GM23248 (cell line): ENCODE measurements at regions not wholly inside any gene's neighbourhood (a gene's known extent, or its start where the extent isn't known, plus 50 kb on each side); places are given as distances from the start of the nearest gene placed in this dataset.

Source experiments
- DNase-seq: peaks from one replicate; pipeline ENCODE4 v3.0.0-alpha.2; 2015
- H2AFZ ChIP-seq: fragments of 200-600 bp; sonication (generic); 2 replicates; pipeline ENCODE4 v1.6.1; 2016; ENCODE audit warnings: antibody characterized with exemption
- H3F3A ChIP-seq: fragments of 200-600 bp; sonication (generic); 2 replicates; pipeline ENCODE4 v1.6.1; 2016; ENCODE audit warnings: mild to moderate bottlenecking, antibody characterized with exemption, mixed run types; ENCODE audit not compliant: insufficient read depth
- H3K27ac ChIP-seq: fragments of 200-600 bp; sonication (generic); 2 replicates; pipeline ENCODE4 v1.5.1; 2016; ENCODE audit warnings: mild to moderate bottlenecking
- H3K27me3 ChIP-seq: fragments of 200-600 bp; sonication (generic); replicated peaks from 2 replicates; pipeline ENCODE4 v1.6.1; 2016; ENCODE audit warnings: mild to moderate bottlenecking; ENCODE audit not compliant: insufficient read depth
- H3K36me3 ChIP-seq: fragments of 200-600 bp; sonication (generic); 2 replicates; pipeline ENCODE4 v1.6.1; 2016; ENCODE audit warnings: low read depth, mild to moderate bottlenecking
- H3K4me1 ChIP-seq: fragments of 200-600 bp; sonication (generic); 2 replicates; pipeline ENCODE4 v1.6.1; 2016; ENCODE audit warnings: mild to moderate bottlenecking; ENCODE audit not compliant: insufficient read depth
- H3K4me2 ChIP-seq: fragments of 200-600 bp; sonication (generic); one replicate; pipeline ENCODE4 v1.6.1; 2016; ENCODE audit warnings: mild to moderate bottlenecking; ENCODE audit not compliant: unreplicated experiment
- H3K4me3 ChIP-seq: fragments of 200-600 bp; sonication (generic); 2 replicates; pipeline ENCODE4 v1.5.1; 2016; ENCODE audit warnings: mild to moderate bottlenecking
- H3K79me2 ChIP-seq: fragments of 200-600 bp; sonication (generic); 2 replicates; pipeline ENCODE4 v1.6.1; 2016; ENCODE audit warnings: mild to moderate bottlenecking; ENCODE audit not compliant: insufficient read depth
- H3K9ac ChIP-seq: fragments of 200-600 bp; sonication (generic); 2 replicates; pipeline ENCODE4 v1.6.1; 2016; ENCODE audit warnings: mild to moderate bottlenecking
- H3K9me2 ChIP-seq: fragments of 200-600 bp; sonication (generic); 2 replicates; pipeline ENCODE4 v1.6.1; 2016; ENCODE audit warnings: mixed run types, mild to moderate bottlenecking, moderate library complexity; ENCODE audit not compliant: insufficient read depth
- H3K9me3 ChIP-seq: fragments of 200-600 bp; sonication (generic); one replicate; pipeline ENCODE4 v1.6.1; 2017; ENCODE audit warnings: low read depth
- H4K20me1 ChIP-seq: fragments of 200-600 bp; sonication (generic); 2 replicates; pipeline ENCODE4 v1.6.0; 2016; ENCODE audit not compliant: insufficient read depth
- EZH2 ChIP-seq: fragments of 200-600 bp; sonication (generic); IDR thresholded peaks from 2 replicates; pipeline ENCODE4 v1.6.1; 2018; ENCODE audit warnings: antibody characterized with exemption, mild to moderate bottlenecking; ENCODE audit not compliant: insufficient read depth, poor library complexity, severe bottlenecking
- EZH2phosphoT487 ChIP-seq: fragments of 200-600 bp; sonication (generic); IDR thresholded peaks from 2 replicates; pipeline ENCODE4 v1.6.1; 2018; ENCODE audit warnings: antibody characterized with exemption, moderate library complexity, mild to moderate bottlenecking, low read depth; ENCODE audit not compliant: insufficient read depth
- WGBS, 2 experiments: methylation state at CpG; one replicate each; pipeline ENCODE4 v1.1.6; 2015 to 2017; ENCODE audit warnings: low lambda C conversion rate in 2 of 2, low coverage in 1 of 2; ENCODE audit errors: missing lambda C conversion rate in 2 of 2; 5-methylcytosine and 5-hydroxymethylcytosine counted together
- in situ Hi-C: fragments of 300-500 bp; cut with MboI; formaldehyde crosslinking; loops from 2 replicates; pipeline ENCODE4 v1.15.0; 2020

- Histone ChIP-seq H2AFZ (no peak overlapping the region), H3K9me3 (no peaks in the 10 kb centered on the region), H3K9ac (no peak overlapping the region), H3F3A (no peaks in the 10 kb centered on the region), H3K36me3 (no peaks in the 10 kb centered on the region), H3K27ac (no peak overlapping the region), H3K4me3 (no peak overlapping the region), H3K4me2 (no peak overlapping the region), H3K4me1 (no peaks in the 10 kb centered on the region), H4K20me1 (no peaks in the 10 kb centered on the region), H3K9me2 (no peaks in the 10 kb centered on the region), H3K79me2 (no peaks in the 10 kb centered on the region), H3K27me3 (no peaks in the 10 kb centered on the region)
- in situ Hi-C loops: no loop called here
- TF ChIP-seq EZH2phosphoT487 (no peak), EZH2 (no peak)
- 21 to 22% methylated on average over 2 of the region's 2 CpGs for WGBS, 2 experiments
- no peak for DNase-seq
Observed at GRCh38 chr16:13638218-13638617, 281.7 kb upstream of the ERCC4 start.

DNA sequence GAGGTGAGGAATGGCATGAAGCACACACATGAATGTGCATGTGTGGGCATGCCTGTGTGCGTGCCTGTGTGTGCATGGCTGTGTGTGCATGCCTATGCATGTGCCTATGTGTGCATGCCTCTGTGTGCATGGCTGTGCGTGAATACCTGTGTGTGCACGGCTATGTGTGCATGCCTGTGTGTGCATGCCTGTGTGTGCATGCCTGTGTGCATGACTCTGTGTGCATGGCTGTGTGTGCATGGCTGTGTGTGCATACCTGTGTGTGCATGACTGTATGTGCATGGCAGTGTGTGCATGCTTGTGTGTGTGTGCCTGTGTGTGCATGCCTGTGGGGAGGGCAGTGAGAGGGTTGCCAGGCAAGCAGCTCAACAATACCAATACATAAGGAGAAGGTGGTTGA, 276.5 kb upstream of the ERCC4 start:
- Histone ChIP-seq H3K27me3 (no peaks in the 10 kb centered on the region), H2AFZ (no peak overlapping the region), H3K79me2 (no peaks in the 10 kb centered on the region), H3K9ac (no peak overlapping the region), H3K9me3 (no peaks in the 10 kb centered on the region), H3K4me3 (no peak overlapping the region), H3F3A (no peaks in the 10 kb centered on the region), H3K4me1 (no peaks in the 10 kb centered on the region), H3K27ac (no peak overlapping the region), H3K4me2 (no peak overlapping the region), H3K9me2 (no peaks in the 10 kb centered on the region), H3K36me3 (no peaks in the 10 kb centered on the region), H4K20me1 (no peaks in the 10 kb centered on the region)
- TF ChIP-seq EZH2phosphoT487 (no peak), EZH2 (no peak)
- 27 to 35% methylated on average over 3 of the region's 3 CpGs for WGBS, 2 experiments
- in situ Hi-C loops: no loop called here
- no peak for DNase-seq

DNA sequence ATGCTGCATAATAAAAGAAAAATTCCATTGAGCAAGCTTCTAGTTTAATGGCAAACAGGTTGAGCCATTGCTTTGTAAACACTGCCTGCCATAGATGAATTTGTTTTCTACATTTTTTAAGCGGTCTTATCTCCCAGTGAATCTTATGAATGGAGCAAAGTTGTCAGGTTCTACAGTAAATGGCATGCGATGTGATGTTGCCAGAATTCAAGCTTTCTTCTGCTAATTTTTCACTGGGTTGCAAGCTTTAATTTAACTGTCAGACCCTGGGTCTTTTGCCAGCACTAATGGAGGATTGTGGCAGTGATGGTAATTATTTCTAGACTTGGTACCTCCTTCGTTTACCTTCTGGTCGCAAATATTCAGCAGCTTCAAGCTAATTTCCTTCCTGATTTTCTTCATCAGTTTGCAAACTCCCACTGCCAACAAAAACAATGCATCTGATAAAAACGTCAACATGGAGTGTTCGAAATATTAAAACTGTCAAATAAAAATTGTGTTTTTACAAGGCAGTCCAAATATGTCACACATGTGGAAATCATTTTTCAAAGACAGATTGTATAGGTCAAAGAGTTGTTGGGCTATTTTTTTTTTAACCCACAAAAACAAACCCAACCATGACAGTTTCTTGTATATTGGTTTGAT, 274.2 kb upstream of the ERCC4 start:
- H3K4me3 ChIP-seq: no peak overlapping the region
- H3K4me1 ChIP-seq: no peaks in the 10 kb centered on the region
- no peaks in the 10 kb centered on the region for H3K9me3 ChIP-seq
- no peak for TF ChIP-seq EZH2phosphoT487
- TF ChIP-seq EZH2: no peak
- H3K4me2 ChIP-seq: no peak overlapping the region
- no peaks in the 10 kb centered on the region for H3K36me3 ChIP-seq
- no peaks in the 10 kb centered on the region for H3K27me3 ChIP-seq
- no peak overlapping the region for H3K27ac ChIP-seq
- in situ Hi-C loops: no loop called here
- no peak overlapping the region for H3K9ac ChIP-seq
- no peaks in the 10 kb centered on the region for H4K20me1 ChIP-seq
- no peaks in the 10 kb centered on the region for H3K79me2 ChIP-seq
- DNase-seq: no peak
- 10 to 16% methylated on average over 6 of the region's 6 CpGs for WGBS, 2 experiments
- no peaks in the 10 kb centered on the region for H3K9me2 ChIP-seq
- no peaks in the 10 kb centered on the region for H3F3A ChIP-seq
- no peak overlapping the region for H2AFZ ChIP-seq

DNA sequence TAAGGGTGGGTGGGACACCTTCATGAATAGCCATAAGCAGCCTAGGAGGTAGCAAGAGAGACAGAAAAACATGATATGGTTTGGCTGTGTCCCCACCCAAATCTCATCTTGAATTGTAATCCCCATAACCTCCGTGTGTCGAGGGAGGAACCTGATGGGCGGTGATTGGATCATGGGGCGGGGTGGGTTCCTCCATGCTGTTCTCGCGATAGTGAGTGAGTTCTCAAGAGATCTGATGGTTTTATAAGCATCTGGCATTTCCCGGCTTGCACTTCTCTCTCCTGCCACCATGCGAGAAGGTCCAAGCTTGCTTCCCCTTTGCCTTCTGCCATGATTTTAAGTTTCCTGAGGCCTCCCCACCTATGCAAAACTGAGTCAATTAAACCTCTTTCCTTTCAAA, 259.1 kb upstream of the ERCC4 start:
- in situ Hi-C loops: no loop called here
- WGBS, 2 experiments: 38 to 48% methylated on average over 8 of the region's 8 CpGs
- no peak for DNase-seq

DNA sequence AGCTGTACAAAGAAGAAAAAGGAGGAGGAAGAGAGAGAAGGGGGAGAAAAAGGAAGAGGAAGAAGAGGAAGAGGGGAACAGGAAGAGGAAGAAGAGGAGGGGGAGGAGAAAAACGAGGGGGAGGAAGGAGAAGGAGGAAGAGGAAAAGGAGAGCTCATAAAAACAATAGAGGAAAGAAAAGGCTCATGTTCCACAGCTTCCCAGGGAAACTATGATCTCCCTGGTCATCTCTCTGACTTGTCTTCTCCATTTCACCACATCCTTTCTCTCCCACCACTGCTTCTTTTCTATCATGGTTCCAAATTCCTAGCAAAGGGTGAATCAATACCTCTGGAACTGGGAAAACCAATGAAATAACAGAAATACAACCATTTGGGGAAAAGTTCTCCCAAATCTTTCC, 254.1 kb upstream of the ERCC4 start:
- H3K4me1 ChIP-seq: no peaks in the 10 kb centered on the region
- WGBS, 2 experiments: 0% methylated on average over 1 of the region's 1 CpG; no CpG with 5 or more reads in 1 of the 2 experiments

More for the DNA sequence above, 259.1 kb upstream of the ERCC4 start:
- Histone ChIP-seq H4K20me1 (no peaks in the 10 kb centered on the region), H3K79me2 (no peaks in the 10 kb centered on the region), H3K9me3 (no peaks in the 10 kb centered on the region), H3K4me2 (no peak overlapping the region), H3K36me3 (no peaks in the 10 kb centered on the region), H3F3A (no peaks in the 10 kb centered on the region), H3K9me2 (no peaks in the 10 kb centered on the region), H3K4me1 (no peaks in the 10 kb centered on the region), H3K27ac (no peak overlapping the region), H3K9ac (no peak overlapping the region), H2AFZ (no peak overlapping the region), H3K4me3 (no peak overlapping the region), H3K27me3 (no peaks in the 10 kb centered on the region)
- TF ChIP-seq EZH2phosphoT487: no peak

More for the DNA sequence above, 254.1 kb upstream of the ERCC4 start:
- Histone ChIP-seq H3K9me2 (no peaks in the 10 kb centered on the region), H3K4me2 (no peak overlapping the region), H3K79me2 (no peaks in the 10 kb centered on the region), H3F3A (no peaks in the 10 kb centered on the region), H3K27ac (no peak overlapping the region), H3K4me3 (no peak overlapping the region), H4K20me1 (no peaks in the 10 kb centered on the region), H3K27me3 (no peaks in the 10 kb centered on the region), H3K9ac (no peak overlapping the region), H3K9me3 (no peaks in the 10 kb centered on the region), H3K36me3 (no peaks in the 10 kb centered on the region), H2AFZ (no peak overlapping the region)
- no peak for DNase-seq
- no peak for TF ChIP-seq EZH2phosphoT487
- no peak for TF ChIP-seq EZH2
- in situ Hi-C loops: no loop called here
